ENCODE measurements at regions not wholly inside any gene's neighbourhood (a gene's known extent, or its start where the extent isn't known, plus 50 kb on each side); places are given as distances from the start of the nearest gene placed in this dataset.

DNA sequence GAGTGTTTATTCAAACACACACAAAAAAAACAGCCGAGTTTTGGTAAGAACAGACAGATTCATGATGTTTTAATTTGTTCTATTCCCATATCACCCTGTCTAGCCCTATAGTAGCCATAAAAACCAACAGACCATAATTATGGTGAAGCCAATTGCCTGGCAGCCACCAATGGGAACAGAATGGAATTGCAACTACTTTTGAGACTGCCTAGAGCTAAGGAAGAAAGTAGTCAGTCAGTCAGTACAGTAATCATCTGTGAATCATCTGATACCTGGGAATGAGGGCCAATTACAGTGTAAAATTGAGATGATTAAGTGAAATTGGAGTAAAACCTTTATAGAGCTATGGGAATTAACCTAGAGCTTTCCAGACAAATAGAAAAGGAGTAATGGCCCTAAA lies 952.7 kb upstream of the KCND2 start:
- intact Hi-C loops (cut with DNase I; ENCODE audit: low total_unique reads) = no loop called here
- no peak for TF ChIP-seq POLR2A (IDR thresholded peaks at IDR 0.05)
- TF ChIP-seq, protein P1, sequence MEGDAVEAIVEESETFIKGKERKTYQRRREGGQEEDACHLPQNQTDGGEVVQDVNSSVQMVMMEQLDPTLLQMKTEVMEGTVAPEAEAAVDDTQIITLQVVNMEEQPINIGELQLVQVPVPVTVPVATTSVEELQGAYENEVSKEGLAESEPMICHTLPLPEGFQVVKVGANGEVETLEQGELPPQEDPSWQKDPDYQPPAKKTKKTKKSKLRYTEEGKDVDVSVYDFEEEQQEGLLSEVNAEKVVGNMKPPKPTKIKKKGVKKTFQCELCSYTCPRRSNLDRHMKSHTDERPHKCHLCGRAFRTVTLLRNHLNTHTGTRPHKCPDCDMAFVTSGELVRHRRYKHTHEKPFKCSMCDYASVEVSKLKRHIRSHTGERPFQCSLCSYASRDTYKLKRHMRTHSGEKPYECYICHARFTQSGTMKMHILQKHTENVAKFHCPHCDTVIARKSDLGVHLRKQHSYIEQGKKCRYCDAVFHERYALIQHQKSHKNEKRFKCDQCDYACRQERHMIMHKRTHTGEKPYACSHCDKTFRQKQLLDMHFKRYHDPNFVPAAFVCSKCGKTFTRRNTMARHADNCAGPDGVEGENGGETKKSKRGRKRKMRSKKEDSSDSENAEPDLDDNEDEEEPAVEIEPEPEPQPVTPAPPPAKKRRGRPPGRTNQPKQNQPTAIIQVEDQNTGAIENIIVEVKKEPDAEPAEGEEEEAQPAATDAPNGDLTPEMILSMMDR (IDR thresholded peaks at IDR 0.05) = no peak
- H3K36me3 ChIP-seq = no peaks in the 10 kb centered on the region
- no peaks in the 10 kb centered on the region for H3K27me3 ChIP-seq
- H3K27ac ChIP-seq = no peak overlapping the region
- no peaks in the 10 kb centered on the region for H3K4me1 ChIP-seq
- no peak for DNase-seq
- no peaks in the 10 kb centered on the region for H3K9me3 ChIP-seq
- no peak overlapping the region for H3K4me3 ChIP-seq

- no peaks in the 10 kb centered on the region for H3K27me3 ChIP-seq
- no peaks in the 10 kb centered on the region for H3K4me1 ChIP-seq
- H3K27ac ChIP-seq = no peak overlapping the region
- peaks cover 0 to 3% of the 10 kb centered on the region in 2 donors for H3K36me3 ChIP-seq
- TF ChIP-seq, protein P1 (IDR thresholded peaks at IDR 0.05) = no peak
- TF ChIP-seq POLR2A (IDR thresholded peaks at IDR 0.05) = no peak
- H3K9me3 ChIP-seq = no peaks in the 10 kb centered on the region
- intact Hi-C loops (cut with DNase I; ENCODE audit: low total_unique reads) = no loop called here
- no peak overlapping the region for H3K4me3 ChIP-seq
- no peak for DNase-seq
These were observed 943.3 kb upstream of the KCND2 start for GRCh38 chr7:119329715-119330114.

DNA sequence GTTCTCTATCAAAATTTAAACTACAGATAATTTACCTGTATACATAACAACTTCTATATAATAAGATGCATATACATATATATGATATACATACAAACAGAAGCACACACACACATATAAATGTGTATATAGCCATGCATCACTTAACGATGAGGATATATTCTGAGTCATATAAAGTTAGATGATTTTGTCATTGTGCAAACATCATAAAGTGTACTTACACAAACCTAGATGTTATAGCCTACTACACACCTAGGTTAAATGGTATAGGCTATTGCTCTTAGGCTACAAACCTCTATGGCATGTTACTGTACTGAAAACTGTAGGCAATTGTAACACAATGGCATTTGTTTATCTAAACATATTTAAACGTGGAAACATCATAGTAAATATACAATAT lies 937.6 kb upstream of the KCND2 start:
- no peak for TF ChIP-seq POLR2A (IDR thresholded peaks at IDR 0.05)
- TF ChIP-seq, protein P1 (IDR thresholded peaks at IDR 0.05) = no peak
- H3K36me3 ChIP-seq = peaks cover 0 to 3% of the 10 kb centered on the region in 2 donors
- H3K27me3 ChIP-seq = no peaks in the 10 kb centered on the region
- no peak overlapping the region for H3K27ac ChIP-seq
- no peaks in the 10 kb centered on the region for H3K4me1 ChIP-seq
- H3K9me3 ChIP-seq = no peaks in the 10 kb centered on the region
- H3K4me3 ChIP-seq = no peak overlapping the region
- intact Hi-C loops (cut with DNase I; ENCODE audit: low total_unique reads) = no loop called here
- DNase-seq = no peak

GRCh38 chr7:119341822-119342221 lies 931.2 kb upstream of the KCND2 start:
- intact Hi-C loops (cut with DNase I; ENCODE audit: low total_unique reads) = no loop called here
- H3K4me3 ChIP-seq = no peak overlapping the region
- no peak for TF ChIP-seq POLR2A (IDR thresholded peaks at IDR 0.05)
- TF ChIP-seq, protein P1 (IDR thresholded peaks at IDR 0.05) = no peak
- no peaks in the 10 kb centered on the region for H3K9me3 ChIP-seq
- no peaks in the 10 kb centered on the region for H3K36me3 ChIP-seq
- H3K27me3 ChIP-seq = no peaks in the 10 kb centered on the region
- DNase-seq = no peak
- H3K4me1 ChIP-seq = no peaks in the 10 kb centered on the region
- H3K27ac ChIP-seq = no peak overlapping the region

GRCh38 chr7:119343289-119343688 lies 929.7 kb upstream of the KCND2 start:
- TF ChIP-seq, protein P1 (IDR thresholded peaks at IDR 0.05) = no peak
- TF ChIP-seq POLR2A (IDR thresholded peaks at IDR 0.05) = no peak
- Histone ChIP-seq H3K4me1 (no peaks in the 10 kb centered on the region), H3K9me3 (no peaks in the 10 kb centered on the region), H3K27ac (no peak overlapping the region), H3K36me3 (no peaks in the 10 kb centered on the region), H3K27me3 (no peaks in the 10 kb centered on the region), H3K4me3 (no peak overlapping the region)
- intact Hi-C loops (cut with DNase I; ENCODE audit: low total_unique reads) = no loop called here
- DNase-seq = no peak
